ENCODE measurements at regions not wholly inside any gene's neighbourhood (a gene's known extent, or its start where the extent isn't known, plus 50 kb on each side); places are given as distances from the start of the nearest gene placed in this dataset.
A peak's percentile ranks its signal among the peaks of the same experiment; 100 is the strongest.

GRCh38 chr11:95595973-95596489 is 193.6 kb downstream of the FAM76B start:
- H3K27ac ChIP-seq, result no peak overlapping the region
- no peaks in the 10 kb centered on the region for H3K9me3 ChIP-seq
- intact Hi-C loops (cut with DNase I), result no loop called here
- no peaks in the 10 kb centered on the region for H3K27me3 ChIP-seq
- DNase-seq (no peak), ATAC-seq (no peak)
- H3K36me3 ChIP-seq, result no peaks in the 10 kb centered on the region
- TF ChIP-seq CTCF (IDR thresholded peaks at IDR 0.05), result no peak
- no peaks in the 10 kb centered on the region for H3K4me1 ChIP-seq
- H3K4me3 ChIP-seq, result no peak overlapping the region

GRCh38 chr11:95595541-95595940 is 194.0 kb downstream of the FAM76B start:
- intact Hi-C loops (cut with DNase I), result no loop called here
- H3K9me3 ChIP-seq, result no peaks in the 10 kb centered on the region
- DNase-seq, result no peak
- H3K4me1 ChIP-seq, result no peaks in the 10 kb centered on the region
- no peaks in the 10 kb centered on the region for H3K36me3 ChIP-seq
- H3K27me3 ChIP-seq, result no peaks in the 10 kb centered on the region
- no peak overlapping the region for H3K4me3 ChIP-seq
- ATAC-seq, result no peak
- H3K27ac ChIP-seq, result no peak overlapping the region
- TF ChIP-seq CTCF (IDR thresholded peaks at IDR 0.05), result no peak

GRCh38 chr11:95593111-95593510 is 196.5 kb downstream of the FAM76B start:
- H3K9me3 ChIP-seq, result no peaks in the 10 kb centered on the region
- H3K27ac ChIP-seq, result no peak overlapping the region
- TF ChIP-seq CTCF (IDR thresholded peaks at IDR 0.05), result no peak
- no peaks in the 10 kb centered on the region for H3K4me1 ChIP-seq
- intact Hi-C loops (cut with DNase I), result no loop called here
- H3K27me3 ChIP-seq, result no peaks in the 10 kb centered on the region
- no peaks in the 10 kb centered on the region for H3K36me3 ChIP-seq
- DNase-seq (no peak), ATAC-seq (no peak)
- no peak overlapping the region for H3K4me3 ChIP-seq

GRCh38 chr11:95592471-95592870 is 197.1 kb downstream of the FAM76B start:
- no peaks in the 10 kb centered on the region for H3K36me3 ChIP-seq
- H3K27ac ChIP-seq, result no peak overlapping the region
- no peak overlapping the region for H3K4me3 ChIP-seq
- TF ChIP-seq CTCF (IDR thresholded peaks at IDR 0.05), result no peak
- H3K4me1 ChIP-seq, result no peaks in the 10 kb centered on the region
- no peaks in the 10 kb centered on the region for H3K27me3 ChIP-seq
- peak; percentile 65 for ATAC-seq
- H3K9me3 ChIP-seq, result no peaks in the 10 kb centered on the region
- no peak for DNase-seq
- intact Hi-C loops (cut with DNase I), result no loop called here

GRCh38 chr11:95589893-95590612 is 199.5 kb downstream of the FAM76B start:
- ATAC-seq, result no peak
- DNase-seq, result no peak
- intact Hi-C loops (cut with DNase I), result no loop called here
- no peak overlapping the region for H3K4me3 ChIP-seq
- H3K4me1 ChIP-seq, result no peaks in the 10 kb centered on the region
- H3K36me3 ChIP-seq, result no peaks in the 10 kb centered on the region
- no peak overlapping the region for H3K27ac ChIP-seq
- no peak for TF ChIP-seq CTCF (IDR thresholded peaks at IDR 0.05)
- H3K27me3 ChIP-seq, result no peaks in the 10 kb centered on the region
- H3K9me3 ChIP-seq, result no peaks in the 10 kb centered on the region

All from upper lobe of right lung (tissue), 1 donor.